Gastrocnemius medialis (tissue), 4 donors: ENCODE measurements at regions not wholly inside any gene's neighbourhood (a gene's known extent, or its start where the extent isn't known, plus 50 kb on each side); places are given as distances from the start of the nearest gene placed in this dataset.

Experiments used
- POLR2A ChIP-seq, 2 donors: fragments of 450-650 bp; IDR thresholded peaks; one replicate each; pipeline ENCODE4 v1.6.1; 2017; ENCODE audit warnings: antibody characterized with exemption in 2 of 2, mild to moderate bottlenecking in 2 of 2, moderate library complexity in 2 of 2
- TF ChIP-seq, protein P1 (sequence below), 5 experiments: fragments of 450-650 bp in 3 of 5; fragments of 200-600 bp in 2 of 5; sonication (generic) in 2 of 5; IDR thresholded peaks in 4 of 5; conservative IDR thresholded peaks in 1 of 5; 1 replicate in 4 of 5; 2 replicates in 1 of 5; pipeline ENCODE4 v1.5.1; 2016 to 2019; ENCODE audit warnings: antibody characterized with exemption in 5 of 5, mild to moderate bottlenecking in 3 of 5, moderate library complexity in 3 of 5

DNA sequence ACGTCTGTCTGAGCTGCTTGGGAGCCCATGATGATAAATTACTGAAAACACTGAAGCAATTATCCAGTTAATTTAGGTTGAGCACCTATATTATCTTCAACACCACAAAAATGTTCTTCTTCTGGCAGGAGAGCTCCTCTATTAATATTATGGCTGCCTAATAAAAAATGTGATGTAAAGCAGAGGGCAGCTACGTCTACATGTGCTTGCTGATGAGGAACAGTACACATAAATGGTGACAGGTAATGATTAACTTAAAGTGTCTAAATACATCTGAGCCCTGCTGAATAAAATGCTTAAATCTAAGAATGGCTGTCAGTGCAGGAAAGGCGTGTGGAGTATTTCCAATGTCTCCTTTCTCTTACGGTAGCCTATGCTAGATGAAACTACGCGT lies 131.3 kb upstream of the NR3C1 start:
- TF ChIP-seq, protein P1, sequence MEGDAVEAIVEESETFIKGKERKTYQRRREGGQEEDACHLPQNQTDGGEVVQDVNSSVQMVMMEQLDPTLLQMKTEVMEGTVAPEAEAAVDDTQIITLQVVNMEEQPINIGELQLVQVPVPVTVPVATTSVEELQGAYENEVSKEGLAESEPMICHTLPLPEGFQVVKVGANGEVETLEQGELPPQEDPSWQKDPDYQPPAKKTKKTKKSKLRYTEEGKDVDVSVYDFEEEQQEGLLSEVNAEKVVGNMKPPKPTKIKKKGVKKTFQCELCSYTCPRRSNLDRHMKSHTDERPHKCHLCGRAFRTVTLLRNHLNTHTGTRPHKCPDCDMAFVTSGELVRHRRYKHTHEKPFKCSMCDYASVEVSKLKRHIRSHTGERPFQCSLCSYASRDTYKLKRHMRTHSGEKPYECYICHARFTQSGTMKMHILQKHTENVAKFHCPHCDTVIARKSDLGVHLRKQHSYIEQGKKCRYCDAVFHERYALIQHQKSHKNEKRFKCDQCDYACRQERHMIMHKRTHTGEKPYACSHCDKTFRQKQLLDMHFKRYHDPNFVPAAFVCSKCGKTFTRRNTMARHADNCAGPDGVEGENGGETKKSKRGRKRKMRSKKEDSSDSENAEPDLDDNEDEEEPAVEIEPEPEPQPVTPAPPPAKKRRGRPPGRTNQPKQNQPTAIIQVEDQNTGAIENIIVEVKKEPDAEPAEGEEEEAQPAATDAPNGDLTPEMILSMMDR (IDR thresholded peaks at IDR 0.05 in 4 of 5, conservative IDR thresholded peaks at IDR 0.05 in 1 of 5) = no peak
- no peak for TF ChIP-seq POLR2A (IDR thresholded peaks at IDR 0.05)
